Neural crest cell (in vitro differentiated cells): ENCODE measurements at regions not wholly inside any gene's neighbourhood (a gene's known extent, or its start where the extent isn't known, plus 50 kb on each side); places are given as distances from the start of the nearest gene placed in this dataset.
A peak's percentile ranks its signal among the peaks of the same experiment; 100 is the strongest.

ENCODE experiments used
- DNase-seq: peaks from one replicate; pipeline ENCODE4 v3.0.0; 2021; ENCODE audit warnings: low read depth, mixed read lengths, low spot score
- H3K27ac Mint-ChIP-seq: one replicate; pipeline ENCODE4 v1.8.0; 2021; ENCODE audit warnings: mild to moderate bottlenecking, mixed read lengths; ENCODE audit not compliant: unreplicated experiment
- H3K27me3 Mint-ChIP-seq: 2 replicates; pipeline ENCODE4 v1.8.0; 2021; ENCODE audit warnings: low read depth, mild to moderate bottlenecking, mixed read lengths
- H3K36me3 Mint-ChIP-seq: 2 replicates; pipeline ENCODE4 v1.8.0; 2021; ENCODE audit warnings: low read depth, mild to moderate bottlenecking, mixed read lengths
- H3K4me1 Mint-ChIP-seq: 2 replicates; pipeline ENCODE4 v1.8.0; 2021; ENCODE audit warnings: mixed read lengths
- H3K4me3 Mint-ChIP-seq: one replicate; pipeline ENCODE4 v1.8.0; 2021; ENCODE audit warnings: mild to moderate bottlenecking, mixed read lengths
- H3K9me3 Mint-ChIP-seq: 2 replicates; pipeline ENCODE4 v1.8.0; 2021; ENCODE audit warnings: mixed read lengths
- CTCF ChIP-seq: fragments of 200-600 bp; sonication (generic); conservative IDR thresholded peaks from 2 replicates; pipeline ENCODE4 v1.5.0; 2021; ENCODE audit warnings: antibody characterized with exemption, mild to moderate bottlenecking

- Mint-ChIP-seq H3K4me3 (no peak overlapping the region), H3K27ac (no peak overlapping the region), H3K4me1 (no peaks in the 10 kb centered on the region), H3K27me3 (no peaks in the 10 kb centered on the region), H3K9me3 (no peaks in the 10 kb centered on the region), H3K36me3 (no peaks in the 10 kb centered on the region)
- peak; percentile 47 for TF ChIP-seq CTCF
- no peak for DNase-seq
These were observed 331.5 kb downstream of the NKX6-1 start for GRCh38 chr4:84167564-84167963.

- Mint-ChIP-seq H3K27me3 (peaks cover 3% of the 10 kb centered on the region), H3K27ac (no peak overlapping the region), H3K36me3 (no peaks in the 10 kb centered on the region), H3K4me1 (no peaks in the 10 kb centered on the region), H3K9me3 (no peaks in the 10 kb centered on the region), H3K4me3 (no peak overlapping the region)
- DNase-seq = no peak
- no peak for TF ChIP-seq CTCF
These were observed 332.0 kb downstream of the NKX6-1 start for GRCh38 chr4:84167093-84167492.

GRCh38 chr4:84166486-84166885, 332.6 kb downstream of the NKX6-1 start:
- H3K4me1 Mint-ChIP-seq = no peaks in the 10 kb centered on the region
- H3K27ac Mint-ChIP-seq = no peak overlapping the region
- no peak overlapping the region for H3K4me3 Mint-ChIP-seq
- no peak for DNase-seq
- no peak for TF ChIP-seq CTCF
- peaks cover 4% of the 10 kb centered on the region for H3K27me3 Mint-ChIP-seq
- H3K9me3 Mint-ChIP-seq = no peaks in the 10 kb centered on the region
- no peaks in the 10 kb centered on the region for H3K36me3 Mint-ChIP-seq

- no peak for TF ChIP-seq CTCF
- Mint-ChIP-seq H3K36me3 (no peaks in the 10 kb centered on the region), H3K27ac (no peak overlapping the region), H3K4me1 (no peaks in the 10 kb centered on the region), H3K27me3 (peaks cover 8% of the 10 kb centered on the region), H3K9me3 (no peaks in the 10 kb centered on the region), H3K4me3 (no peak overlapping the region)
- no peak for DNase-seq
These were observed 334.9 kb downstream of the NKX6-1 start for GRCh38 chr4:84164201-84164600.

GRCh38 chr4:84159762-84160161, 339.3 kb downstream of the NKX6-1 start:
- no peak overlapping the region for H3K27ac Mint-ChIP-seq
- peak; percentile 32 for DNase-seq
- no peaks in the 10 kb centered on the region for H3K36me3 Mint-ChIP-seq
- peak; percentile 53 for TF ChIP-seq CTCF
- H3K9me3 Mint-ChIP-seq = no peaks in the 10 kb centered on the region
- peaks cover 13% of the 10 kb centered on the region for H3K27me3 Mint-ChIP-seq
- H3K4me3 Mint-ChIP-seq = no peak overlapping the region
- H3K4me1 Mint-ChIP-seq = peaks cover 8% of the 10 kb centered on the region

- TF ChIP-seq CTCF = no peak
- Mint-ChIP-seq H3K27ac (no peak overlapping the region), H3K9me3 (no peaks in the 10 kb centered on the region), H3K27me3 (peaks cover 13% of the 10 kb centered on the region), H3K36me3 (no peaks in the 10 kb centered on the region), H3K4me1 (peaks cover 10% of the 10 kb centered on the region), H3K4me3 (no peak overlapping the region)
- no peak for DNase-seq
These were observed 340.4 kb downstream of the NKX6-1 start for GRCh38 chr4:84158670-84159069.
